ENCODE measurements at regions not wholly inside any gene's neighbourhood (a gene's known extent, or its start where the extent isn't known, plus 50 kb on each side); places are given as distances from the start of the nearest gene placed in this dataset.

GRCh38 chr14:65850429-65851135 is 438.1 kb downstream of the FUT8 start:
- Mint-ChIP-seq H3K4me3 (peak overlapping the region; percentile 4 to 82 (median 72)), H3K4me1 (peaks cover 53 to 77% (median 62%) of the 10 kb centered on the region in 4 donors), H3K9me3 (peaks cover 0 to 7% (median 0%) of the 10 kb centered on the region in 8 donors), H3K36me3 (peaks cover 0 to 3% of the 10 kb centered on the region in 2 donors), H3K27me3 (no peaks in the 10 kb centered on the region), H3K27ac (peak overlapping the region; percentile 90 to 95 (median 94))
- H3K36me3 ChIP-seq (ENCODE audit: insufficient read depth, low read length): no peaks in the 10 kb centered on the region
- no peak overlapping the region for H3K4me3 ChIP-seq (ENCODE audit: low read length in 2 of 2)
- H3K4me1 ChIP-seq (ENCODE audit: insufficient read depth, low read length): peaks cover 77% of the 10 kb centered on the region
- ChIA-PET CTCF (ENCODE audit: partially characterized antibody) (interaction anchor here (1.0 to 3.1 kb wide), 7 partner anchors 14 to 109 kb away, joined by 3 to 27 read pairs (median 4); no protein-coding TSS in a partner anchor), POLR2A (ENCODE audit: partially characterized antibody) (interaction anchor here (0.9 to 3.9 kb wide), 10 partner anchors 10 to 439 kb away, joined by 3 to 33 read pairs (median 6); no protein-coding TSS in a partner anchor)
- peak overlapping the region; percentile 45 for H3K27ac ChIP-seq (ENCODE audit: low read depth, low read length)
- no peaks in the 10 kb centered on the region for H3K9me3 ChIP-seq (ENCODE audit: control insufficient read depth in 1 of 2, low read length in 2 of 2)
- intact Hi-C loops (cut with micrococcal nuclease): no loop called here
- DNase-seq: peak; percentile 59 to 80 (median 66)
- no peaks in the 10 kb centered on the region for H3K27me3 ChIP-seq (ENCODE audit: insufficient read depth, low read length)

GRCh38 chr14:65852689-65853088 is 440.2 kb downstream of the FUT8 start:
- H3K4me1 ChIP-seq (ENCODE audit: insufficient read depth, low read length): peaks cover 57% of the 10 kb centered on the region
- no peaks in the 10 kb centered on the region for H3K9me3 ChIP-seq (ENCODE audit: control insufficient read depth in 1 of 2, low read length in 2 of 2)
- ChIA-PET POLR2A (ENCODE audit: partially characterized antibody) (interaction anchor here (1.0 to 1.6 kb wide), 2 partner anchors 18 to 32 kb away, joined by 3 read pairs; no protein-coding TSS in a partner anchor), CTCF (ENCODE audit: partially characterized antibody) (interaction anchor here (0.9 to 2.7 kb wide), 3 partner anchors 28 to 107 kb away, joined by 3 to 11 read pairs (median 4); no protein-coding TSS in a partner anchor)
- H3K4me1 Mint-ChIP-seq: peaks cover 37 to 56% (median 43%) of the 10 kb centered on the region in 4 donors
- no peak overlapping the region for H3K4me3 Mint-ChIP-seq
- no peaks in the 10 kb centered on the region for H3K36me3 ChIP-seq (ENCODE audit: insufficient read depth, low read length)
- H3K27ac ChIP-seq (ENCODE audit: low read depth, low read length): no peak overlapping the region
- H3K27ac Mint-ChIP-seq: peak overlapping the region in 5 of 7 donors; percentile 31 to 79 (median 46)
- no peak for DNase-seq
- peaks cover 2 to 3% of the 10 kb centered on the region in 2 donors for H3K36me3 Mint-ChIP-seq
- no peaks in the 10 kb centered on the region for H3K27me3 ChIP-seq (ENCODE audit: insufficient read depth, low read length)
- H3K4me3 ChIP-seq (ENCODE audit: low read length in 2 of 2): no peak overlapping the region
- intact Hi-C loops (cut with micrococcal nuclease): no loop called here
- no peaks in the 10 kb centered on the region for H3K27me3 Mint-ChIP-seq
- peaks cover 0 to 9% (median 3%) of the 10 kb centered on the region in 8 donors for H3K9me3 Mint-ChIP-seq

- H3K27ac Mint-ChIP-seq: peak overlapping the region in 1 of 7 donors; percentile 36
- POLR2A ChIA-PET (ENCODE audit: partially characterized antibody): no interaction called here
- no peak overlapping the region for H3K4me3 ChIP-seq (ENCODE audit: low read length in 2 of 2)
- H3K4me1 ChIP-seq (ENCODE audit: insufficient read depth, low read length): peaks cover 49% of the 10 kb centered on the region
- H3K36me3 ChIP-seq (ENCODE audit: insufficient read depth, low read length): no peaks in the 10 kb centered on the region
- peaks cover 37 to 53% (median 43%) of the 10 kb centered on the region in 4 donors for H3K4me1 Mint-ChIP-seq
- H3K27ac ChIP-seq (ENCODE audit: low read depth, low read length): no peak overlapping the region
- peaks cover 2 to 3% of the 10 kb centered on the region in 2 donors for H3K36me3 Mint-ChIP-seq
- peaks cover 0 to 9% (median 3%) of the 10 kb centered on the region in 8 donors for H3K9me3 Mint-ChIP-seq
- H3K27me3 ChIP-seq (ENCODE audit: insufficient read depth, low read length): no peaks in the 10 kb centered on the region
- no peak for DNase-seq
- CTCF ChIA-PET (ENCODE audit: partially characterized antibody): interaction anchor here (2.7 kb wide), 1 partner anchor 106 kb away, joined by 11 read pairs; no protein-coding TSS in a partner anchor
- H3K27me3 Mint-ChIP-seq: no peaks in the 10 kb centered on the region
- intact Hi-C loops (cut with micrococcal nuclease): no loop called here
- no peaks in the 10 kb centered on the region for H3K9me3 ChIP-seq (ENCODE audit: control insufficient read depth in 1 of 2, low read length in 2 of 2)
- no peak overlapping the region for H3K4me3 Mint-ChIP-seq
These were observed 441.0 kb downstream of the FUT8 start for GRCh38 chr14:65853407-65853955.

- POLR2A ChIA-PET (ENCODE audit: partially characterized antibody): no interaction called here
- no peaks in the 10 kb centered on the region for H3K27me3 ChIP-seq (ENCODE audit: insufficient read depth, low read length)
- H3K9me3 ChIP-seq (ENCODE audit: control insufficient read depth in 1 of 2, low read length in 2 of 2): no peaks in the 10 kb centered on the region
- intact Hi-C loops (cut with micrococcal nuclease): no loop called here
- no peaks in the 10 kb centered on the region for H3K36me3 ChIP-seq (ENCODE audit: insufficient read depth, low read length)
- no peak overlapping the region for H3K27ac Mint-ChIP-seq
- CTCF ChIA-PET (ENCODE audit: partially characterized antibody): interaction anchor here (2.7 kb wide), 1 partner anchor 105 kb away, joined by 11 read pairs; no protein-coding TSS in a partner anchor
- H3K9me3 Mint-ChIP-seq: peaks cover 0 to 9% (median 3%) of the 10 kb centered on the region in 8 donors
- no peaks in the 10 kb centered on the region for H3K27me3 Mint-ChIP-seq
- no peak for DNase-seq
- H3K4me1 Mint-ChIP-seq: peaks cover 33 to 45% (median 39%) of the 10 kb centered on the region in 4 donors
- H3K4me1 ChIP-seq (ENCODE audit: insufficient read depth, low read length): peaks cover 41% of the 10 kb centered on the region
- no peak overlapping the region for H3K4me3 Mint-ChIP-seq
- no peak overlapping the region for H3K27ac ChIP-seq (ENCODE audit: low read depth, low read length)
- peaks cover 2 to 4% of the 10 kb centered on the region in 2 donors for H3K36me3 Mint-ChIP-seq
- H3K4me3 ChIP-seq (ENCODE audit: low read length in 2 of 2): no peak overlapping the region
These were observed 441.7 kb downstream of the FUT8 start for GRCh38 chr14:65854215-65854614.

GRCh38 chr14:65860956-65861611 is 448.6 kb downstream of the FUT8 start:
- no peaks in the 10 kb centered on the region for H3K9me3 ChIP-seq (ENCODE audit: control insufficient read depth in 1 of 2, low read length in 2 of 2)
- peak overlapping the region; percentile 0 to 62 (median 14) for H3K27ac Mint-ChIP-seq
- H3K27me3 Mint-ChIP-seq: no peaks in the 10 kb centered on the region
- H3K9me3 Mint-ChIP-seq: peaks cover 0 to 7% (median 2%) of the 10 kb centered on the region in 8 donors
- no peaks in the 10 kb centered on the region for H3K36me3 ChIP-seq (ENCODE audit: insufficient read depth, low read length)
- peak overlapping the region in 6 of 8 donors; percentile 0 to 74 (median 58) for H3K4me3 Mint-ChIP-seq
- peaks cover 47% of the 10 kb centered on the region for H3K4me1 ChIP-seq (ENCODE audit: insufficient read depth, low read length)
- CTCF ChIA-PET (ENCODE audit: partially characterized antibody): interaction anchor here (0.7 to 2.5 kb wide), 11 partner anchors 13 to 446 kb away, joined by 3 to 19 read pairs (median 4); no protein-coding TSS in a partner anchor
- no peak overlapping the region for H3K27ac ChIP-seq (ENCODE audit: low read depth, low read length)
- H3K36me3 Mint-ChIP-seq: peaks cover 1 to 4% of the 10 kb centered on the region in 2 donors
- intact Hi-C loops (cut with micrococcal nuclease): loop anchor here (2.0 kb wide), 1 partner anchor 14 kb away; no protein-coding TSS in a partner anchor
- no peaks in the 10 kb centered on the region for H3K27me3 ChIP-seq (ENCODE audit: insufficient read depth, low read length)
- no peak overlapping the region for H3K4me3 ChIP-seq (ENCODE audit: low read length in 2 of 2)
- peaks cover 45 to 65% (median 52%) of the 10 kb centered on the region in 4 donors for H3K4me1 Mint-ChIP-seq
- POLR2A ChIA-PET (ENCODE audit: partially characterized antibody): interaction anchor here (0.7 to 3.2 kb wide), 11 partner anchors 11 to 450 kb away, joined by 3 to 52 read pairs (median 5); no protein-coding TSS in a partner anchor
- peak in 4 of 5 donors; percentile 31 to 51 (median 38) for DNase-seq

GRCh38 chr14:65864549-65864948 is 452.0 kb downstream of the FUT8 start:
- ChIA-PET CTCF (ENCODE audit: partially characterized antibody) (interaction anchor here (1.0 to 3.4 kb wide), 5 partner anchors 13 to 95 kb away, joined by 3 to 20 read pairs (median 5); no protein-coding TSS in a partner anchor), POLR2A (ENCODE audit: partially characterized antibody) (interaction anchor here (0.6 to 1.7 kb wide), 4 partner anchors 15 to 435 kb away, joined by 3 to 14 read pairs (median 4); no protein-coding TSS in a partner anchor)
- Histone ChIP-seq H3K4me3 (ENCODE audit: low read length in 2 of 2) (no peak overlapping the region), H3K9me3 (ENCODE audit: control insufficient read depth in 1 of 2, low read length in 2 of 2) (no peaks in the 10 kb centered on the region), H3K36me3 (ENCODE audit: insufficient read depth, low read length) (no peaks in the 10 kb centered on the region), H3K4me1 (ENCODE audit: insufficient read depth, low read length) (peaks cover 47% of the 10 kb centered on the region), H3K27ac (ENCODE audit: low read depth, low read length) (no peak overlapping the region), H3K27me3 (ENCODE audit: insufficient read depth, low read length) (no peaks in the 10 kb centered on the region)
- H3K27me3 Mint-ChIP-seq: no peaks in the 10 kb centered on the region
- intact Hi-C loops (cut with micrococcal nuclease): no loop called here
- H3K36me3 Mint-ChIP-seq: no peaks in the 10 kb centered on the region
- H3K27ac Mint-ChIP-seq: peak overlapping the region in 4 of 7 donors; percentile 15 to 75 (median 32)
- no peak for DNase-seq
- H3K9me3 Mint-ChIP-seq: peaks cover 0 to 2% (median 0%) of the 10 kb centered on the region in 8 donors
- peaks cover 44 to 60% (median 52%) of the 10 kb centered on the region in 4 donors for H3K4me1 Mint-ChIP-seq
- peak overlapping the region in 6 of 8 donors; percentile 1 to 62 (median 28) for H3K4me3 Mint-ChIP-seq

Measured in CD4-positive, alpha-beta memory T cell (primary cell).